Glutamatergic neuron (in vitro differentiated cells): ENCODE measurements at regions not wholly inside any gene's neighbourhood (a gene's known extent, or its start where the extent isn't known, plus 50 kb on each side); places are given as distances from the start of the nearest gene placed in this dataset.
"Not testable (repeated sequence)": the region's sequence is repeated elsewhere in the genome, so short reads cannot be mapped to it uniquely, and the experiment has no call there.

Experiments used
- DNase-seq: peaks from one replicate; pipeline ENCODE4 v3.0.0; 2022
- H3K27ac Mint-ChIP-seq: one replicate; pipeline ENCODE4 v1.8.0; 2020; ENCODE audit warnings: mild to moderate bottlenecking, mixed read lengths, inconsistent platforms; ENCODE audit not compliant: unreplicated experiment
- H3K27me3 Mint-ChIP-seq: one replicate; pipeline ENCODE4 v1.8.0; 2020; ENCODE audit warnings: mild to moderate bottlenecking, moderate library complexity, mixed read lengths, inconsistent platforms; ENCODE audit not compliant: unreplicated experiment
- H3K36me3 Mint-ChIP-seq: one replicate; pipeline ENCODE4 v1.8.0; 2020; ENCODE audit warnings: mild to moderate bottlenecking, mixed read lengths, inconsistent platforms; ENCODE audit not compliant: unreplicated experiment
- H3K4me1 Mint-ChIP-seq: one replicate; pipeline ENCODE4 v1.8.0; 2020; ENCODE audit warnings: mild to moderate bottlenecking, low read depth, mixed read lengths, inconsistent platforms; ENCODE audit not compliant: unreplicated experiment
- H3K4me3 Mint-ChIP-seq: one replicate; pipeline ENCODE4 v1.8.0; 2020; ENCODE audit warnings: mild to moderate bottlenecking, mixed read lengths, inconsistent platforms; ENCODE audit not compliant: unreplicated experiment
- H3K9me3 Mint-ChIP-seq: one replicate; pipeline ENCODE4 v1.8.0; 2020; ENCODE audit warnings: mild to moderate bottlenecking, moderate library complexity, mixed read lengths, inconsistent platforms; ENCODE audit not compliant: unreplicated experiment
- TF ChIP-seq, protein P1 (sequence below): fragments of 200-600 bp; sonication (generic); IDR thresholded peaks from one replicate; pipeline ENCODE4 v1.5.0; 2021; ENCODE audit not compliant: partially characterized antibody, unreplicated experiment

DNA sequence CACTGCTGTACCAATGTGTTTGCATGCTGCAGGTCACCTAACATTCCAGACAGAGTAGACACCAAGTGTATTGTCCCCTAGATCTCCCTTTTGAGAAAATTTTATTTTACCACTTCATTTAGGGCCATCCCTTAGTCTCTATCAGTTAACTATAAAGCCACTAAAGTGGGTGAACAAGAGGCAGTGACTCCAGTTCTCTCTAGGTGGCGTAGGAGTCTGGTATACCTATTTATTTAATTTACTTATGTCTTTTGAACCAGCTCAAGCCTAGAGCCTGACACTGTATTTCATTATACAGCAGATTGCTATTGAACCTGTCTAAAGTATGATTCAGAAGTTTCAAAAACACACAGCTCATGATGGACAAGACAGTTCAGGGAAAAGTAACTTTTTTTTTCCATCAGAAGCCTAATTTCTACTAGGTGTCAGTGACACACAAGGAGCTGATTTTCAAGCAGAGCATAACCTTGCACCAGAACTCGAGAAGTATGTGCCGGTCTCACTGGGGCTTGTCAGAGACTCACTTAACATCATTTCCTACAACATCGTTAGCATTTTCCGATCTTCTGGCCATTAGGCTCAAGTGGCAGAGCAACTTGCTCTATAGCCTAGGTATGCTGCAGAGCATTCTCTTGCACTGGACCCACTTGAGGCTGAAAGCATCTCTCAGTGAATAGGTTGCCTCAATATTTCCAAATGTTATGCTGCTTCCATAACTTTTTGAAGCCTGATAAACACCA is 175.4 kb downstream of the CDC14C start:
- Mint-ChIP-seq H3K4me1 (no peaks in the 10 kb centered on the region), H3K4me3 (no peak overlapping the region), H3K27ac (no peak overlapping the region), H3K27me3 (no peaks in the 10 kb centered on the region), H3K9me3 (no peaks in the 10 kb centered on the region), H3K36me3 (no peaks in the 10 kb centered on the region)
- DNase-seq, result no peak
- TF ChIP-seq, protein P1, sequence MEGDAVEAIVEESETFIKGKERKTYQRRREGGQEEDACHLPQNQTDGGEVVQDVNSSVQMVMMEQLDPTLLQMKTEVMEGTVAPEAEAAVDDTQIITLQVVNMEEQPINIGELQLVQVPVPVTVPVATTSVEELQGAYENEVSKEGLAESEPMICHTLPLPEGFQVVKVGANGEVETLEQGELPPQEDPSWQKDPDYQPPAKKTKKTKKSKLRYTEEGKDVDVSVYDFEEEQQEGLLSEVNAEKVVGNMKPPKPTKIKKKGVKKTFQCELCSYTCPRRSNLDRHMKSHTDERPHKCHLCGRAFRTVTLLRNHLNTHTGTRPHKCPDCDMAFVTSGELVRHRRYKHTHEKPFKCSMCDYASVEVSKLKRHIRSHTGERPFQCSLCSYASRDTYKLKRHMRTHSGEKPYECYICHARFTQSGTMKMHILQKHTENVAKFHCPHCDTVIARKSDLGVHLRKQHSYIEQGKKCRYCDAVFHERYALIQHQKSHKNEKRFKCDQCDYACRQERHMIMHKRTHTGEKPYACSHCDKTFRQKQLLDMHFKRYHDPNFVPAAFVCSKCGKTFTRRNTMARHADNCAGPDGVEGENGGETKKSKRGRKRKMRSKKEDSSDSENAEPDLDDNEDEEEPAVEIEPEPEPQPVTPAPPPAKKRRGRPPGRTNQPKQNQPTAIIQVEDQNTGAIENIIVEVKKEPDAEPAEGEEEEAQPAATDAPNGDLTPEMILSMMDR, result no peak

DNA sequence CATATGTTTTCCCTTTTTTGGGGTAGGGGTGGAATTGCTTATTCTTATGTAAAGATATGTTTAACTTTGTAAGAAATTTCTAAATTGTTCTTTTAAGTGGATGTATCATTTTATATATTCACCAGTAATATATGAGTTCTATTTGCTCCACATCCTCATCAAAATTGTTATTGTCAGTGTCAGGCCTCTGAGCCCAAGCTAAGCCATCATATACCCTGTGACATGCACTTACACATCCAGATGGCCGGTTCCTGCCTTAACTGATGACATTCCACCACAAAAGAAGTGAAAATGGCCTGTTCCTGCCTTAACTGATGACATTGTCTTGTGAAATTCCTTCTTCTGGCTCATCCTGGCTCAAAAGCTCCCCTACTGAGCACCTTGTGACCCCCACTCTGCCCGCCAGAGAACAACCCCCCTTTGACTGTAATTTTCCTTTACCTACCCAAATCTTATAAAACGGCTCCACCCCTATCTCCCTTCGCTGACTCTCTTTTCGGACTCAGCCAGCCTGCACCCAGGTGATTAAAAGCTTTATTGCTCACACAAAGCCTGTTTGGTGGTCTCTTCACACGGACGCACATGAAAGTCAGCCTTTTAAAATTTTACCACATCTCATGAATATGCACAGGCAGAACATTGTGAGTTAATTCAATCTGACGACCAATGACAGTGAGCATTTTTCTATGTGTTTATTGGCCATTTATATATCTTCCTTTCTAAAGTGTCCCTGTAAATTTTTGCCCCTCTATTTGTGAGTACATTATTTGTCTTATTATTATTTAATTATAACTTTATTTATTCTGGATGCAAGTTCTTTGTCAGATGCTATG is 176.8 kb downstream of the CDC14C start:
- H3K4me3 Mint-ChIP-seq, H3K27me3 Mint-ChIP-seq, H3K4me1 Mint-ChIP-seq, H3K36me3 Mint-ChIP-seq, H3K27ac Mint-ChIP-seq, DNase-seq, H3K9me3 Mint-ChIP-seq: not testable (repeated sequence)

DNA sequence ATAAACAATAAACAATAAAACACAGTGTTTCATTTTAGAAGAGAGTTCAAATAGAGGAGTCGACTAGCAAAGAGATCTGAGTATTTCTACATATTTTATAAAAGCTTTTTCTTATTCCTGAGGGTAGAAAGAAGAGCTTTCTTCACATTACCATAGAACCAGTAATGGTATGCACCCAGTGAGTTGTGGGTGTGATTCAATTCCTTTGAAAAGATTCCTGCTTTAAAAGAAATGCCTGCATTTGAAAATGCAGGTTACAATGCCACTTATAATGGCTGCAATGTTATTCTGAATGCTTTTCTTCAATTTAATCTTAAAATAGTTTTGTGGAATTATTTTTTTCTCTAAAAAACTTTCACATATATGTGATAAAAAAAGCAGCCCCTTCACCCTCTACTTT is 178.1 kb downstream of the CDC14C start:
- Mint-ChIP-seq H3K4me1 (no peaks in the 10 kb centered on the region), H3K9me3 (peaks cover 1% of the 10 kb centered on the region), H3K27ac (no peak overlapping the region), H3K4me3 (no peak overlapping the region), H3K27me3 (peaks cover 2% of the 10 kb centered on the region), H3K36me3 (peaks cover 5% of the 10 kb centered on the region)
- TF ChIP-seq, protein P1, result no peak
- DNase-seq, result no peak

DNA sequence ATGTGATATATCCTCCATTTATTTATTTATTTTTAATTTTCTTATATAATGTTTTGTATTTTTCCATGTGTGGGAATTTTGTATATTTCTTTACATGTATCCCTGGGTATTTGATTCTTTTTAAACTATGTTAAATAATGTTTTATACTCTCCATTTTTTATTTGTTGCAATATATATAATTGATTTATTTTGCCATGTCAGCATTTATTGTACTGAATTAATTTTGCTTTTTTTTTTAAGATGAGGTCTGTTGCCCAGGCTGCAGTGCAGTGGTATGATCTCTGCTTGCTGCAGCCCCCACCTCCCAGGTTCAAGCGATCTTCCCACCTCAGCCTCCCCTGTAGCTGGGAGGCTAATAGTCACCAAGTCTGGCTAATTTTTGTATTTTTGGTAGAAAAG is 187.4 kb downstream of the CDC14C start:
- DNase-seq, result no peak
- H3K36me3 Mint-ChIP-seq, result peaks cover 10% of the 10 kb centered on the region
- no peaks in the 10 kb centered on the region for H3K4me1 Mint-ChIP-seq
- H3K27me3 Mint-ChIP-seq, result no peaks in the 10 kb centered on the region
- no peak overlapping the region for H3K27ac Mint-ChIP-seq
- H3K4me3 Mint-ChIP-seq, result no peak overlapping the region
- H3K9me3 Mint-ChIP-seq, result peaks cover under 1% of the 10 kb centered on the region
- TF ChIP-seq, protein P1, result no peak

DNA sequence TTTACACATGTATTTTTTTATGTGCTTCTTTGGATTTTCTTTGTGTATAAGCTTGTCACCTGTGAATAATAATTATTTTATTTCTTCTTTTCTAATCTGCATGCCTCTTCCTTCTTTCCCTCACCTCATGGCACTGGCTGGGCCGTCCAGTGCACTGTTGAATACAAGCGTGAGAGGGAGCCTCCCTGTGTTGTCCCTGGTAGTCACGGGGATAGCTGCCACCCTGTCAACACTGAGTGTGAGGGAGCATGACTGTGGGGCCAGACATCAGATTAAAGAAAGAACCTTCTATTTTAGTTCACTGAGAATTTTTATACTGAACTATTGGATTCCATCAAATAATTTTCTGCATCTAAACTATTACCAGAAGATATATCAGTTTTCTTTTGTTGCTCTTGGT is 187.9 kb downstream of the CDC14C start:
- Mint-ChIP-seq H3K9me3 (no peaks in the 10 kb centered on the region), H3K36me3 (peaks cover 5% of the 10 kb centered on the region), H3K27ac (no peak overlapping the region), H3K4me1 (no peaks in the 10 kb centered on the region), H3K27me3 (no peaks in the 10 kb centered on the region), H3K4me3 (no peak overlapping the region)
- TF ChIP-seq, protein P1, result no peak
- no peak for DNase-seq
